ENCODE measurements at regions not wholly inside any gene's neighbourhood (a gene's known extent, or its start where the extent isn't known, plus 50 kb on each side); places are given as distances from the start of the nearest gene placed in this dataset.

DNA sequence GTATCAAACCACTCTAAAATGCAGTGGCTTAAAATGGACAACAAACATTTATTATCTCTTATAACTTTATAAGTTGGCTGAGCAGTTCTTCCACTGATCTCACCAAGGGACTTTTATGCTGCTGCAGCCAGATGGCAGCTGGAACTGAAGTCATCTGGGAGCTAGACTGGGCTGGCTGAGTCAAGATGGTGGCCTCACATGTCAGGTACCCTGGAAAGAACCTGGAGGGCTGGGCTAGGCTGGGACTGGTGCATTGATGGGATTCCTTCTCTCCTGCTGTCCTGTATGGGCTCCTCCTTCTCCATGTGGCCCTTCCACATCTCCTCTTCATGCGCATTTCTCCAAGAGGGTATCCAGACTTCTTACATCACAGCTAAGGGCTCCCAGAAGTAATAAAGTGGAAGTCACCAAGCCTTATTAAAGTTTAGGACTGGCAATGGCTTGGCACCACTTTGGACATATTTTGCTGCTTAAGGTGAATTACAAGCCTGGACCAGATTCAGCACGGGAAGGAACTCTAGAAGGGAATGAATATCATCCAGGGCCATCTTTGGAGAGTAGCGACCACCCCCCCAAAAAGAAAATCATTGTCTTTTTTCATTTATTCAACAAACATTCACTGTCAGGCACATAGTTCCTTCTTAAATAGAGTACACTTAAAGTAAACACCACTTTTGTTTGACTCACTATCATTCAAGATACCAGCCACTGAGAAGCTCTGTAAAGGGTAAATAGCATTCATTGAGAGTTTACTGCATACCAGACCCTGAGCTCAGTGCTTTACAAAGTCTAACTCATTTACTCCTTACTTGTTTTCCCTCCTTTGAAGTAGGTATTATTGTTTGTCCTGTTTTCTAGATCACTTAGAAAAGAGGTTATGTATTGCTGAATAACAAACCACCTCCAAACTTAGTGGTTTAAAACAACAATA is 138.0 kb downstream of the ZFP36L2 start:
- H3K27ac ChIP-seq (ENCODE audit: low read depth in 1 of 2, low read length in 2 of 2) = no peak overlapping the region
- peaks cover 0 to 6% (median 4%) of the 10 kb centered on the region in 4 donors for H3K9me3 ChIP-seq (ENCODE audit: control insufficient read depth in 4 of 4, low read length in 3 of 4)
- peaks cover 0 to 17% (median 6%) of the 10 kb centered on the region in 4 donors for H3K4me1 ChIP-seq (ENCODE audit: control insufficient read depth in 4 of 4, insufficient read depth in 4 of 4, low read length in 3 of 4)
- H3K36me3 ChIP-seq (ENCODE audit: control insufficient read depth in 4 of 4, insufficient read depth in 3 of 4, low read depth in 1 of 4, low read length in 3 of 4) = no peaks in the 10 kb centered on the region
- H3K27me3 ChIP-seq (ENCODE audit: control insufficient read depth in 4 of 4, insufficient read depth in 4 of 4, low read length in 3 of 4) = no peaks in the 10 kb centered on the region
- DNase-seq (ENCODE audit: low spot score) = no peak
- no peak for TF ChIP-seq ZBTB33 (IDR thresholded peaks at IDR 0.05)
- no peak for TF ChIP-seq RXRA (IDR thresholded peaks at IDR 0.05)
- TF ChIP-seq FOXA1 (IDR thresholded peaks at IDR 0.05) = no peak
- no peak for TF ChIP-seq SP1 (IDR thresholded peaks at IDR 0.05)
- TF ChIP-seq CTCF (IDR thresholded peaks at IDR 0.05; ENCODE audit: low read depth, low read length, missing input control) = no peak
- no peak for TF ChIP-seq TAF1 (conservative IDR thresholded peaks at IDR 0.05)
- TF ChIP-seq, protein P1, sequence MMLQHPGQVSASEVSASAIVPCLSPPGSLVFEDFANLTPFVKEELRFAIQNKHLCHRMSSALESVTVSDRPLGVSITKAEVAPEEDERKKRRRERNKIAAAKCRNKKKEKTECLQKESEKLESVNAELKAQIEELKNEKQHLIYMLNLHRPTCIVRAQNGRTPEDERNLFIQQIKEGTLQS (IDR thresholded peaks at IDR 0.05) = no peak
- no peak overlapping the region for H3K9ac ChIP-seq (ENCODE audit: low read depth in 1 of 2, low read length in 2 of 2)
- no peak overlapping the region for H3K4me3 ChIP-seq (ENCODE audit: low read depth in 1 of 3, low read length in 3 of 3)
- 92% methylated on average over 3 of the region's 3 CpGs for WGBS

- Histone ChIP-seq H3K9me3 (ENCODE audit: control insufficient read depth in 4 of 4, low read length in 3 of 4) (peaks cover 0 to 6% (median 4%) of the 10 kb centered on the region in 4 donors), H3K27me3 (ENCODE audit: control insufficient read depth in 4 of 4, insufficient read depth in 4 of 4, low read length in 3 of 4) (no peaks in the 10 kb centered on the region), H3K27ac (ENCODE audit: low read depth in 1 of 2, low read length in 2 of 2) (peak overlapping the region; percentile 71 to 84), H3K4me1 (ENCODE audit: control insufficient read depth in 4 of 4, insufficient read depth in 4 of 4, low read length in 3 of 4) (peaks cover 0 to 21% (median 6%) of the 10 kb centered on the region in 4 donors), H3K36me3 (ENCODE audit: control insufficient read depth in 4 of 4, insufficient read depth in 3 of 4, low read depth in 1 of 4, low read length in 3 of 4) (no peaks in the 10 kb centered on the region), H3K9ac (ENCODE audit: low read depth in 1 of 2, low read length in 2 of 2) (no peak overlapping the region), H3K4me3 (ENCODE audit: low read depth in 1 of 3, low read length in 3 of 3) (no peak overlapping the region)
- 94% methylated on average over 3 of the region's 3 CpGs for WGBS
- DNase-seq (ENCODE audit: low spot score) = no peak
- TF ChIP-seq EGR1 (IDR thresholded peaks at IDR 0.05; ENCODE audit: low read depth in 2 of 2) = no peak
- TF ChIP-seq HNF4G (IDR thresholded peaks at IDR 0.05) = no peak
Observed at GRCh38 chr2:43087413-43087812, 139.0 kb downstream of the ZFP36L2 start.

GRCh38 chr2:43086451-43087221 is 139.8 kb downstream of the ZFP36L2 start:
- 81% methylated on average over 14 of the region's 14 CpGs for WGBS
- H3K27me3 ChIP-seq (ENCODE audit: control insufficient read depth in 4 of 4, insufficient read depth in 4 of 4, low read length in 3 of 4) = no peaks in the 10 kb centered on the region
- peak overlapping the region; percentile 71 to 84 for H3K27ac ChIP-seq (ENCODE audit: low read depth in 1 of 2, low read length in 2 of 2)
- no peaks in the 10 kb centered on the region for H3K36me3 ChIP-seq (ENCODE audit: control insufficient read depth in 4 of 4, insufficient read depth in 3 of 4, low read depth in 1 of 4, low read length in 3 of 4)
- H3K4me1 ChIP-seq (ENCODE audit: control insufficient read depth in 4 of 4, insufficient read depth in 4 of 4, low read length in 3 of 4) = peaks cover 0 to 21% (median 6%) of the 10 kb centered on the region in 4 donors
- no peak overlapping the region for H3K9ac ChIP-seq (ENCODE audit: low read depth in 1 of 2, low read length in 2 of 2)
- peaks cover 0 to 6% (median 4%) of the 10 kb centered on the region in 4 donors for H3K9me3 ChIP-seq (ENCODE audit: control insufficient read depth in 4 of 4, low read length in 3 of 4)
- no peak overlapping the region for H3K4me3 ChIP-seq (ENCODE audit: low read depth in 1 of 3, low read length in 3 of 3)
- no peak for DNase-seq (ENCODE audit: low spot score)
- TF ChIP-seq MAX (IDR thresholded peaks at IDR 0.05) (no peak), FOXA1 (IDR thresholded peaks at IDR 0.05) (no peak), CTCF (IDR thresholded peaks at IDR 0.05; ENCODE audit: low read depth, low read length, missing input control) (no peak), RAD21 (IDR thresholded peaks at IDR 0.05) (peak; percentile 15 to 42), FOXA2 (IDR thresholded peaks at IDR 0.05) (no peak), RXRA (IDR thresholded peaks at IDR 0.05) (peak; percentile 42 to 62)
- TF ChIP-seq, protein P2, sequence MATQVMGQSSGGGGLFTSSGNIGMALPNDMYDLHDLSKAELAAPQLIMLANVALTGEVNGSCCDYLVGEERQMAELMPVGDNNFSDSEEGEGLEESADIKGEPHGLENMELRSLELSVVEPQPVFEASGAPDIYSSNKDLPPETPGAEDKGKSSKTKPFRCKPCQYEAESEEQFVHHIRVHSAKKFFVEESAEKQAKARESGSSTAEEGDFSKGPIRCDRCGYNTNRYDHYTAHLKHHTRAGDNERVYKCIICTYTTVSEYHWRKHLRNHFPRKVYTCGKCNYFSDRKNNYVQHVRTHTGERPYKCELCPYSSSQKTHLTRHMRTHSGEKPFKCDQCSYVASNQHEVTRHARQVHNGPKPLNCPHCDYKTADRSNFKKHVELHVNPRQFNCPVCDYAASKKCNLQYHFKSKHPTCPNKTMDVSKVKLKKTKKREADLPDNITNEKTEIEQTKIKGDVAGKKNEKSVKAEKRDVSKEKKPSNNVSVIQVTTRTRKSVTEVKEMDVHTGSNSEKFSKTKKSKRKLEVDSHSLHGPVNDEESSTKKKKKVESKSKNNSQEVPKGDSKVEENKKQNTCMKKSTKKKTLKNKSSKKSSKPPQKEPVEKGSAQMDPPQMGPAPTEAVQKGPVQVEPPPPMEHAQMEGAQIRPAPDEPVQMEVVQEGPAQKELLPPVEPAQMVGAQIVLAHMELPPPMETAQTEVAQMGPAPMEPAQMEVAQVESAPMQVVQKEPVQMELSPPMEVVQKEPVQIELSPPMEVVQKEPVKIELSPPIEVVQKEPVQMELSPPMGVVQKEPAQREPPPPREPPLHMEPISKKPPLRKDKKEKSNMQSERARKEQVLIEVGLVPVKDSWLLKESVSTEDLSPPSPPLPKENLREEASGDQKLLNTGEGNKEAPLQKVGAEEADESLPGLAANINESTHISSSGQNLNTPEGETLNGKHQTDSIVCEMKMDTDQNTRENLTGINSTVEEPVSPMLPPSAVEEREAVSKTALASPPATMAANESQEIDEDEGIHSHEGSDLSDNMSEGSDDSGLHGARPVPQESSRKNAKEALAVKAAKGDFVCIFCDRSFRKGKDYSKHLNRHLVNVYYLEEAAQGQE (IDR thresholded peaks at IDR 0.05) = no peak
- TF ChIP-seq, protein P1 (IDR thresholded peaks at IDR 0.05) = no peak

Data from liver (tissue), 8 donors.